ENCODE measurements at regions not wholly inside any gene's neighbourhood (a gene's known extent, or its start where the extent isn't known, plus 50 kb on each side); places are given as distances from the start of the nearest gene placed in this dataset.

DNA sequence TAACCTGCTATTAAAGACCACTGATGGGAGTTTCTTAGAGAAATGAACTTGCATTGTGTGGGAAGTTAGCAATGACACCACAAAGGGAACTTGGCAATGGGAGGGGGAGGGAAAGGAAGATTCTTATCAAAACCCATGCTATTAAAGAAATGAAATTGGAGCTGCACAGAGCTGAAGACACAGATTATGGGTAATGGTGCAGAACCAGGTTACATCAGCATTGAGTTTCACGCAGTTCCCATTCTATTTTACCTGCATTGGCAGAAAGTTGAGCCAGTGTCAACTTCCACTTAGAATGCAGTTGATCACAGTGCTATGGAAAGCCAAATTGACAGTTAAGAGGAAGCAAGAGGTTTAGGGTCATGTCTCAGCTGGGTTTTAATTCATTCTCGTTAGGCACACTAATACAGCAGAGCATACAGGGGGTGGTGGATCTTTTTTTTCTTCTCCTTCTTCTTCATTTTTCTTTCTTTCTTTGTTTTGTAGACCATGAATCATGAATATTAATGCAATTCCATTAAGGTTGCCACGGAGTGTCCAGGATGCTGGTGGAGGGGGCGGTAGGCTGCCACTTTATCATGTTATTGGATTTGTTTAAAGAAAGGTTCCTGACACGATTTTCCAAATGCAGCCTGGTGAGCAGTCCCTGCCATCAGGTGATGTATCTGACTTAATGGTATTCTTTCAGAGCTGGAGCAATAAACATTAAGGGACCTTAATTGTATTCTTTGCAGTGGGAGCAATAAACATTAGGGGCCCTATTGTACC, 1092.0 kb upstream of the MAP3K7 start:
- ChIA-PET CTCF (no interaction called here), POLR2A (ENCODE audit: low non-redundant PET) (no interaction called here)
- no peak for DNase-seq (ENCODE audit: low spot score)
- H3K27ac ChIP-seq = no peak overlapping the region
- TF ChIP-seq CTCF (conservative IDR thresholded peaks at IDR 0.05; ENCODE audit: low read depth) = no peak

DNA sequence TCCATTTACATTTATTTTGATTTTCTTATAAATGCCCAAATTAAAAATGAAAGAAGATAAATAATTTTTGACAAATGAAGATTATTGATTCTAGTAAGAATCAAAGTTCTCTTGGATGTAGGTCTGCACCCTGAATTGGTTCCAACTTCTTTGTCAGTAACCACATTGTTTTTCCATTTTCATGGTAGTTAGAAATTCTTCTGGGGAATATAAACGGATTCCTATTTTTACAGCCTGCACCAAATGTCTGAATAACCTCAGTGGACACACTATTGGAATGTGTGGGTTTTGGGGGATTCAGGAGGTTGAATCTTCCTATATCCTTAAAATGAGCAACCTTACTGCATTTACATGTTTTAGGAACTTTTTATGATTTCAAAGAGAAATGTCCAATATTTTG, 1085.3 kb upstream of the MAP3K7 start:
- DNase-seq (ENCODE audit: low spot score) = no peak
- POLR2A ChIA-PET (ENCODE audit: low non-redundant PET) = no interaction called here
- H3K27ac ChIP-seq = no peak overlapping the region
- TF ChIP-seq CTCF (conservative IDR thresholded peaks at IDR 0.05; ENCODE audit: low read depth) = no peak
- CTCF ChIA-PET = no interaction called here

DNA sequence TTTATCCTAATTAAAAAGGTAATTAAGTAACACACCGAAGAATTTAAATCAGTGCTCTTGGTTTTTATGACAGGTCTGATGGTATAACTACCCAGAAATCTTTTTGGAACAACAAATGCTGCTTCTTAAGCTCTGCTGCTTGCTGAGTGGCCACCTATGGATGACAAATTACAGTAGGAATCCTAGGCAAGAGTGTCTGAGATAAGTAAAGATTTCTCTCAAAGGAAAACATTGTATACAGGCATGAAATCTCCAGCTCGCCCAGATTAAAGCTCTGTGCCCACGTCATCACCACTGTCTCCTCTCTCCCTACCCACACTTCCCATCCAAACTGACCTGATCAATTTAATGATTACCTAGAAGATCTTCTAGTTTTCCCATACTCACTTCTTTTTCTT, 1083.0 kb upstream of the MAP3K7 start:
- POLR2A ChIA-PET (ENCODE audit: low non-redundant PET) = no interaction called here
- no peak overlapping the region for H3K27ac ChIP-seq
- DNase-seq (ENCODE audit: low spot score) = no peak
- no peak for TF ChIP-seq CTCF (conservative IDR thresholded peaks at IDR 0.05; ENCODE audit: low read depth)
- CTCF ChIA-PET = interaction anchor here (0.6 kb wide), 1 partner anchor 23 kb away, joined by 3 read pairs; no protein-coding TSS in a partner anchor

GRCh38 chr6:91669154-91669870, 1082.4 kb upstream of the MAP3K7 start:
- no peak for DNase-seq (ENCODE audit: low spot score)
- ChIA-PET POLR2A (ENCODE audit: low non-redundant PET) (no interaction called here), CTCF (interaction anchor here (0.6 kb wide), 1 partner anchor 24 kb away, joined by 3 read pairs; no protein-coding TSS in a partner anchor)
- H3K27ac ChIP-seq = no peak overlapping the region
- no peak for TF ChIP-seq CTCF (conservative IDR thresholded peaks at IDR 0.05; ENCODE audit: low read depth)

- ChIA-PET CTCF (no interaction called here), POLR2A (ENCODE audit: low non-redundant PET) (no interaction called here)
- TF ChIP-seq CTCF (conservative IDR thresholded peaks at IDR 0.05; ENCODE audit: low read depth) = no peak
- no peak for DNase-seq (ENCODE audit: low spot score)
- no peak overlapping the region for H3K27ac ChIP-seq
Measured at GRCh38 chr6:91667596-91667995, 1080.7 kb upstream of the MAP3K7 start.

DNA sequence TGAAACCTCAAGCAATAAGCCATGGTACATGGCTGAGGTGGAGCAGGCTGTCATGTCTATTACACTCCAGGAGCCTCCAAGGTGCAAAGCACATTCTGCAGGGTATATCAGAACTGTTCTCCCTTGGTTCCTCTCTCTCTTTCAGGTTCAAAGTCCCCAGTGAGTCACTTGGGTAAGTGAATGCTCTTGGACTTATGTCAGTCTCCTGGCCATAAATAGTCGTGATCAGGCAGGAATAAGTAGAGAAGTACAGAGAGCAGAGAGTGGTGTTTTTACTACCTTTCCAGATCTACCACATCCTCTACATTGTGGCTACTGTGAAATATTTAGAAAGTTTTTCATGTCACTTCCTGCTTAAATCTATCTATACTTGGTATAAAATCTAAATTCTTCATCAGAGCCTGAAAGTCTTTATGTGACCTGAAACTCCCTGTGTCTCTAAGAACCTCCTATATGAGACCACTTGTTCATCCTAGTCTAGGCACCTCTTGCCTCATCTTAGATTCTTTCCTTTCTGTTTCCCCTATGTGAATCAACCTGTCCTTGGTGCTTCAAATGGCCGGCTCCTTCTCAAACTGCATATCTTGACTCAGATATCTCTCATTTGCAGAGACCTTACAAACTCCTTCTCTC, 1077.6 kb upstream of the MAP3K7 start:
- ChIA-PET POLR2A (ENCODE audit: low non-redundant PET) (no interaction called here), CTCF (no interaction called here)
- DNase-seq (ENCODE audit: low spot score) = no peak
- H3K27ac ChIP-seq = no peak overlapping the region
- no peak for TF ChIP-seq CTCF (conservative IDR thresholded peaks at IDR 0.05; ENCODE audit: low read depth)
